ENCODE measurements at regions not wholly inside any gene's neighbourhood (a gene's known extent, or its start where the extent isn't known, plus 50 kb on each side); places are given as distances from the start of the nearest gene placed in this dataset.
A peak's percentile ranks its signal among the peaks of the same experiment; 100 is the strongest.

GRCh38 chr2:128784626-128785306 is 466.1 kb upstream of the HS6ST1 start:
- no peak for DNase-seq

- DNase-seq = no peak
These were observed 467.6 kb upstream of the HS6ST1 start for GRCh38 chr2:128786316-128786715.

GRCh38 chr2:128786741-128787478 is 468.2 kb upstream of the HS6ST1 start:
- DNase-seq = peak; percentile 76

DNA sequence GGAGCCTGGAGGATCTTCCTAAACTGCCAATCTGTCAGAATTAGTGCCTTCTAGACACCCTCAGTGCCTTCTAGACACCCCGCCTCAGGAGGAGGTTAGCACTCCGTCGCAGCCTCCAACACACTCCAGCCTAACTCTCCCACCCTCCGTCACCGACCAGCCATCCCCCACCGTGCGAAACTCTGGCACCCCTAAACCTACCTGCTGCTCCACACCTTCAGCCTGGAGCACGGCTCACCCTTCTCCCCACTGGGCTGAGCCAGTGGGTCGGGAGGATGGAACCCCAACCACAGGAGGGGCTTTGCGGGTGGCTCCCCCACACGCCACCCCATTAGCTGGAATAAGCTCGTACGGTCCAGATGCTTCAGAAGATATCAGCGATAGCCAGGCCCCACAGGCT is 468.9 kb upstream of the HS6ST1 start:
- no peak for DNase-seq

DNA sequence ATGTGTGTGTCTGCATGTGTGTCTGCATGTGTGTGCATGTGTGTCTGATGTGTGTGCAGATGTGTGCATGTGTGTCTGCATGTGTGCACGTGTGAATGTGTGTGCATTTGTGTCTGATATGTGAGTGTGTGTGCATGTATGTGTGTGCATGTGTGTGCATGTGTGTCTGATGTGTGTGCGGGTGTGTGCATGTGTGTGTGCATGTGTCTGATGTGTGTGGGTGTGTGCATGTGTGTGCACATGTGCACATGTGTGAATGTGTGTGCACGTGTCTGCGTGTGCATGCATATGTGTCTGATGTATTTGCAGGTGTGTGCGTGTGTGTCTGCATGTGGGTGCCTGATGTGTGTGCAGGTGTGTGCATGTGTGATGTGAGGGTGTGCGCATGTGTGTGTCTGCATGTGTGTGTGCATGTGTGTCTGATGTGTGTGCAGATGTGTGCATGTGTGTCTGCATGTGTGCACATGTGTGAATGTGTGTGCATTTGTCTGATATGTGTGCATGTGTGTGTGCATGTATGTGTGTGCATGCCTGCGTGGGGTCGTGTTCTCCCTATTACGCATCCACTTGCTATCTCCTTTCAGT is 470.1 kb upstream of the HS6ST1 start:
- DNase-seq = no peak

DNA sequence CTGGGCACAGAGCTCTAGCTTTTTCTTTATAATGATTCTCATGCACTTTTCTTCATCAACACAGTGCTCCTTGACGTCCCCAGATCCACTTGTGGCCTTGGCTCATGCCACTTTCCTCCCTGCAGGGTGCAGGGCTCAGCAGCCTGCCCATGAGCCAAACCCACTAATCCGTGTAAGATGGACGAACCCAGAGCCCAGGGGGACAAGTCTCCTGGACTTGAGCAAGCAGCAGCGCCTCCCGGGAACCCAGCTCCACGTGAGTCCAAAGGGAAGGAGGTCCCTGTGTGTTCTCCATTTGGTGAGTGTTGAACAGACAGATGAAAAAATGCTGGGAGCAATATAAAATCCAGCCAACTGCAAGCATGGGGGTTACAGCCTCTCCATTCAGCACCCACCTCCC is 470.6 kb upstream of the HS6ST1 start:
- no peak for DNase-seq

DNA sequence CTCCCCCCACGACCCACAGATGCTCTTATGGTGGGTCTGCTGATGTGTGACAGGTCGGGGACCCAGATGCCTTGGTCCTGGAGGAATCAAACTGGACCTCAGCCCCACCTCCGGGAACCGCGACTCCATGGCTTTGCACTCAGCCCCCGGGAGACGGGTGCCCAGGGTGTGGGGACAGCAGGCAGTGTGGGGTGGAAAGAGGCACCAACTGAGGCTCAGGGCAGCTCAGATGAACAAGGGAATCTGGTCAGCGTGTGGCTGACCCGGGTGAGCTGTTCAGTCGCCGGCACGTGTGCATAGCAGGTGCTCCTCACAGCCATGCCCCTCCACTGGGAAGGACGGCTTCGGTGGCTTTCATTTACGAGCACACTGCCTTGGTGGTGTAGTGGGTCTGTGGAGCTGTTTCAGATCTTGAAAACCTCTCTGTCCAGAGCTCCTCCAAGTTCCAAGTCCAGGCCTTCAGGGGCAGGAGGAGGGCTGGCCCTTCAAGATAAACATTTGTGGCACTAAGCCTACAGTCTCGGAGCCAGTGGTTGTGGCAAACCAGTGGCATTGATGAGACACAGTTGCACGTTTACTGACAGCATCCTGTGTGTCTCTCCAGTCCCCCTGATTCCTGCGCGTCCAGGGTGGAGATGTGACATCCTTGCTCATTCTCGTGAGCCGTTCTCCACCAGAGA is 471.2 kb upstream of the HS6ST1 start:
- no peak for DNase-seq

DNA sequence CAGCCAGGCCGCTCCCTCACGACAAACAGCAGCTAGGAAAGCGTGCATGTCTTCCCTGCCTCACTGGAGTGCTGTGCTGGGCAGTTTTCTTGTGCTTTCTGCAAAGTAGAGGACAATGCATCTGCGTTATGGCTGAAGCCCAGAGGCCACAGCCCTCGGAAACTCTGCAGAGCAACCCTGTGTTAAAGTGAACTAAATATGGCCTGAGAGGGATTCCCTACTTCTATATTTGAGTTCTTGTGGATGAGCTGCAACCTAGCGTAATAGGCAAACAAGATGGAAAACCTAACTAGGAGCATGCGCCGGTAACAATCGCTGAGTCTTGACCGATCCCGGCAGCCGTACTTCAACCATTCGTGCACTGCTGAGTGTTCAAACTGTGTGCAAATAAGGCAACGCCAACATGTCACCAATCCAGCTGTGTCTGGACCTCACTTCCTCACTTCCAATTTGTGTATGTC is 471.9 kb upstream of the HS6ST1 start:
- no peak for DNase-seq

GRCh38 chr2:128791120-128791984 is 472.7 kb upstream of the HS6ST1 start:
- DNase-seq = no peak

DNA sequence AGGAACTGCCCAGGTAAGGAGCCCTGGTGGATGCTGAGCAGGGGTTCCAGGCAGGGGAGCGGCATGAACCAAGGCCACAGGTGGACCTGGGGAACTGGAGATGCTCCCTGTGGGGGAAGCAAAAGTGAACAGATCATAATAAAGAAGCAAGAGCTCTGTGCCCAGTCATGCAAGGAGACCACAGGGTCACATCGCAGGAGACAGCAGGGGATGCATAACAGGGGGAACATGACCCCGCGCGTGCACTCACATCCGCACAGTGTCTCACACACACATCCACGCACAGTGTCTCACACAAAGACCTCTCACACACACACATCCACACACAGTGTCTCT is 473.3 kb upstream of the HS6ST1 start:
- DNase-seq = no peak

- no peak for DNase-seq
These were observed 473.9 kb upstream of the HS6ST1 start for GRCh38 chr2:128792476-128793054.

- DNase-seq = no peak
These were observed 474.7 kb upstream of the HS6ST1 start for GRCh38 chr2:128793404-128793803.

GRCh38 chr2:128794285-128794684 is 475.6 kb upstream of the HS6ST1 start:
- no peak for DNase-seq

- DNase-seq = no peak
These were observed 477.7 kb upstream of the HS6ST1 start for GRCh38 chr2:128796321-128796720.

DNA sequence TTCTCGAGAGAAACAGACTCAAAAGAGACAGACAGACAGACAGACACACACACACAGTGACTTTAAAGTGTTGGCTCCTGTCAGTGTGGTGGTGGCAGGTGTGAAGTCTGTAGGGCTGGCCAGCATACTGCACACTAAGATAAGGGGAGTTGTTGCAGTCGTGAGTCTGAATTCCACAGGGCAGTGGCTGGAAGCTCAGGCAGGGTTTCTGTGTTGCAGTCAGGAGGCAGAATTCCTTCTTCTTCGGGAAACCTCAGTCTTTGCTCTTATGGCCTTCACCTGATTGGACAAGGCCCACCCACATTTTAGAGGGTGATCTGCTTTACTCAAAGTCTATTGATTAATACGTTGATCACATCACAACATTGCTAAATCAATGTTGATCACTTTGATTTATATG is 478.4 kb upstream of the HS6ST1 start:
- no peak for DNase-seq

DNA sequence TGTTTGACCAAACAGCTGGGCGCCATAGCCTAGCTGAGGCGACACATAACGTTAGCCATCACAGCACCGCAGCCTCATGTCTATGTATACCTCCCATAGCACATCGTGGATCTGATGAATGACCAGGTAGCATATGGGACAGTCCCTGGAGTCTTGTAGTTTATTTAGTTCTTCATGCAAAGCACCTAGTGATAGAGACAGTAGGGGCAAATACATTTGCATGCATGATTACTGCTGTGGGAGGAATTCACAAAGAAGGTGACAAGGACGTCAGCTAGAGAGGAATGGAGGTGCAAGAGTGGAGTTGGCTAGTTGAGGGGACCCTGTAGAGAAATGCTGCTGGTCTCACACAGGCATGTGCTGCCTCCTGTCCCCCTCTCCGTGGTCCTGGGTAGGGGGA is 478.9 kb upstream of the HS6ST1 start:
- no peak for DNase-seq

GRCh38 chr2:128797937-128798336 is 479.3 kb upstream of the HS6ST1 start:
- no peak for DNase-seq

GRCh38 chr2:128798502-128799283 is 480.0 kb upstream of the HS6ST1 start:
- DNase-seq = no peak

DNA sequence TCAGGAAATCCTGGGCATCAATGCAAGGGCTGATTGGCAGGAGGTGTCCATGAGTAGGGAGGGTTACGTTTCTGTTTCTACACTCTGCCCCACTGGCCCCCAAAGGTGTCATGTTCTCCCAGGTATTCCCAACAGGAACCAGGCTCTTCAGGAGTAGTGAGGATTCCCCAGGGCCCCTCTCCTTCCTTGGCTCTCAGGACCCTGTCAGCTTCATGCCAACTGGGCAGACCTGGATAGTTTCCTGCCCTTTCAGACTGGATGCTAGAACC is 480.6 kb upstream of the HS6ST1 start:
- DNase-seq = no peak

DNA sequence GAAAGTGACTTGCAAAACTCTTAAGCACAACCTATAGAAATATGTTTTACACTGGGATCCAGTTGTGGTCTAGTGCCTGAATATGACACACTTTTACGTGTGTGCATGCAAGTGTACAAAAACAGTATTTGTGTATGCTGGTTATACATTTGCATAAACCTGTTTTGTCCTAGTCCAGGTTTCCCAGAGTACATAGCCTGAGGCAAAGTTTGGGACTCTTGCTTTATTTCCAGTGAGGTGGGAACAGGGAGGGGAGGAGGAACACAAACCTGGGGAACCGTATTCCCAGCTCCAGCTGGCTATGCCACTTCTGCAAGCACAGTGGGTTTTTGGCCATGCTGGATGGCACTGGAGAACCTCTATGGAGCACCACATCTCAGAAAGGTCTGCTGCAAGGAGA is 481.1 kb upstream of the HS6ST1 start:
- peak; percentile 43 for DNase-seq

DNA sequence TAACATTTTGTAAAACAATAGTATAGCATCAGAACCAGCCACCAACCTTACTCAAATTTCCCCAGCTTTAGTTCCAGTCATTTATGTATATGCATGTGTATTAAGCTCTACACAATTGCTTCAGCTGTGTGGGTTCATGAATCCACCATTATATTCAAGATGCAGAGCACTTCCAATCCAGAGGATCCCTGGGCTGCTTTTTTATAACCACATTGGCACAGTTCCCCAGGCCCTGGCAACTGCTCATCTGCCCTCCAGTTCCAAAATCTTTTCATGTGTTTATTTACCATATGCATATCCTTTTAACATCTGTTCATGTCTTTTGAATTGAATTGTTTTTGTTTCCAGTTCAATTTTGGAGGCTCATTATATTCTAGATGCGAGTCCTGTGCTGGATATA is 482.9 kb upstream of the HS6ST1 start:
- DNase-seq = peak; percentile 59

DNA sequence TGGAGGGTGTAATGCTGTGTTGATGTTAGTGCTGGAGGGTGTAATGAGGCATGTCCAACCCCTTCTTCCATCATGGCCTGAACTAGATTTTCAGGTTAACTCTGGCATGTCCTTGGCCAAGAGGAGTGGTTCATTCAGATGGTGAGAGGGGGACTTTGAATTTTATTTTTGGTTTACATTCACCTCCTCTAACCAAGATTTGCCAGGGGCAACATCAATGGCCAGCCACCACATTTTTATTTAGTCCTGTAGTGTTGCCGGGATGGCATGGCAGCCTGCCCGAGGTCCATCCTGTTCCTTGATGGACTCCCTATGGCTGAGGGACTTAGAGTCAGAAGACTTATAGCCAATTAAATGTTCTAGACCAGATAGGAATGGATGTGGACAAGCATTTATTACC is 484.6 kb upstream of the HS6ST1 start:
- DNase-seq = no peak

Data from NCI-H69 (cell line).